Stimulated activated CD8-positive, alpha-beta memory T cell treated with anti-CD3 and anti-CD28 coated beads, Interleukin-4, amount 100 ng/mL, for 1 hour (primary cell): ENCODE measurements at regions not wholly inside any gene's neighbourhood (a gene's known extent, or its start where the extent isn't known, plus 50 kb on each side); places are given as distances from the start of the nearest gene placed in this dataset.
"Not testable (repeated sequence)": the region's sequence is repeated elsewhere in the genome, so short reads cannot be mapped to it uniquely, and the experiment has no call there.

Experiments
- DNase-seq, 2 donors: peaks; one replicate each; pipeline ENCODE4 v3.0.0-alpha.2; 2020; ENCODE audit warnings: low read depth in 2 of 2, low spot score in 1 of 2

- DNase-seq, result no peak
Observed at GRCh38 chr18:73556904-73557303, 590.7 kb downstream of the FBXO15 start.

GRCh38 chr18:73552171-73552570 is 595.5 kb downstream of the FBXO15 start:
- DNase-seq, result no peak

- no peak for DNase-seq
Observed at GRCh38 chr18:73551211-73551610, 596.4 kb downstream of the FBXO15 start.

- no peak for DNase-seq
Observed at GRCh38 chr18:73549236-73549635, 598.4 kb downstream of the FBXO15 start.

- DNase-seq, result no peak
Observed at GRCh38 chr18:73545472-73545871, 602.2 kb downstream of the FBXO15 start.

GRCh38 chr18:73544617-73545016 is 603.0 kb downstream of the FBXO15 start:
- no peak for DNase-seq

GRCh38 chr18:73544032-73544431 is 603.6 kb downstream of the FBXO15 start:
- no peak for DNase-seq

- no peak for DNase-seq
Observed at GRCh38 chr18:73535990-73536389, 611.6 kb downstream of the FBXO15 start.

- DNase-seq, result no peak
Observed at GRCh38 chr18:73535189-73535588, 612.4 kb downstream of the FBXO15 start.

- no peak for DNase-seq
Observed at GRCh38 chr18:73531601-73532000, 616.0 kb downstream of the FBXO15 start.

GRCh38 chr18:73528066-73528465 is 619.6 kb downstream of the FBXO15 start:
- no peak for DNase-seq

GRCh38 chr18:73520229-73520628 is 627.4 kb downstream of the FBXO15 start:
- DNase-seq, result no peak

GRCh38 chr18:73516056-73516455 is 631.6 kb downstream of the FBXO15 start:
- DNase-seq, result not testable (repeated sequence)

- DNase-seq, result no peak
Observed at GRCh38 chr18:73514449-73514848, 633.2 kb downstream of the FBXO15 start.

- no peak for DNase-seq
Observed at GRCh38 chr18:73511771-73512503, 635.7 kb downstream of the FBXO15 start.

GRCh38 chr18:73509460-73509859 is 638.2 kb downstream of the FBXO15 start:
- DNase-seq, result no peak

- DNase-seq, result no peak
Observed at GRCh38 chr18:73503326-73503725, 635.5 kb upstream of the NETO1 start.

- no peak for DNase-seq
Observed at GRCh38 chr18:73487966-73488365, 620.2 kb upstream of the NETO1 start.

GRCh38 chr18:73485166-73485565 is 617.4 kb upstream of the NETO1 start:
- DNase-seq, result no peak

GRCh38 chr18:73482901-73483300 is 615.1 kb upstream of the NETO1 start:
- no peak for DNase-seq

GRCh38 chr18:73479477-73479876 is 611.7 kb upstream of the NETO1 start:
- no peak for DNase-seq

- no peak for DNase-seq
Observed at GRCh38 chr18:73478191-73478590, 610.4 kb upstream of the NETO1 start.

GRCh38 chr18:73476031-73476430 is 608.2 kb upstream of the NETO1 start:
- no peak for DNase-seq
